ENCODE measurements at regions not wholly inside any gene's neighbourhood (a gene's known extent, or its start where the extent isn't known, plus 50 kb on each side); places are given as distances from the start of the nearest gene placed in this dataset.

DNA sequence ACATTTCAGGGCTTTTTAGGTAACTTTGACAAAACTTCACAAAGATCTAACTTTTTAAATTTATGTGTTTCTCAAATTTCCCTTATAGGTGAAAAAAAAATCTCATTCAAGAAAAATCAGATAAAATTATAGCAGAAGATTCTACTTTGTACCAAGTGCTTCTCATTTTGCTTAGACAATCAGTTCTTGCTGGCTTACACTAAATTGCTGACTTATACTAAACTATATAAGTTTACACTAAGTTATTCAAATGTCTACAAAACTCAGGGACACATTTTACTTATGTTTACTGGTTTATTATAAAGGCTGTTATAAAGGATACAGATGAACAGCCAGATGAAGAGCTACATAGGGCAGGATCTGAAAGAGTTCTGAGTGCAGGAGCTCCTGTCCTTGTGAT is 195.1 kb downstream of the ZPLD1 start:
- Mint-ChIP-seq H3K27ac (no peak overlapping the region), H3K4me3 (no peak overlapping the region), H3K36me3 (no peaks in the 10 kb centered on the region), H3K4me1 (no peaks in the 10 kb centered on the region), H3K27me3 (no peaks in the 10 kb centered on the region), H3K9me3 (peaks cover 0 to 6% (median 0%) of the 10 kb centered on the region in 8 donors)
- Histone ChIP-seq H3K27ac (ENCODE audit: low read depth, low read length) (no peak overlapping the region), H3K9me3 (ENCODE audit: control insufficient read depth in 1 of 2, low read length in 2 of 2) (no peaks in the 10 kb centered on the region), H3K27me3 (ENCODE audit: insufficient read depth, low read length) (no peaks in the 10 kb centered on the region), H3K4me1 (ENCODE audit: insufficient read depth, low read length) (no peaks in the 10 kb centered on the region), H3K36me3 (ENCODE audit: insufficient read depth, low read length) (no peaks in the 10 kb centered on the region), H3K4me3 (ENCODE audit: low read length in 2 of 2) (no peak overlapping the region)
- intact Hi-C loops (cut with micrococcal nuclease), result no loop called here
- CTCF ChIA-PET (ENCODE audit: partially characterized antibody), result no interaction called here
- POLR2A ChIA-PET (ENCODE audit: partially characterized antibody), result no interaction called here
- DNase-seq, result no peak

DNA sequence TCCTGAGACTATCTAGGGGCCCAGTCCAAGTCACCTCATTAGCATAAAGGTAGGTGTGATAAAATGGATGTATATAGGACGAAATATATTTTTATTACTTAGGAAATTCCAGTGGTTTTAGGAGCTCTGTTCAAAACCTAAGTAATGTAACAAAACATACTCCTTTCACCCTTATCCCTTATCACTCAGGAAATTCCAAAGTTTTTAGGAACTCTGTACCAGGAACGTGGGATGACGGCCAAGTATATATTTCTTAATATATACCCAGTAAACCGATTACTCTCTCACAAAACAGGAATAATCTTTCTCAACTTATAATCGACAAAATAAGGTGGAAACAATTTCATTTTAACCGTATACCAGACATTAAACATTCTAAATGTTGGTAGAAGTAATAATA is 195.7 kb downstream of the ZPLD1 start:
- Histone ChIP-seq H3K9me3 (ENCODE audit: control insufficient read depth in 1 of 2, low read length in 2 of 2) (no peaks in the 10 kb centered on the region), H3K4me1 (ENCODE audit: insufficient read depth, low read length) (no peaks in the 10 kb centered on the region), H3K27ac (ENCODE audit: low read depth, low read length) (no peak overlapping the region), H3K4me3 (ENCODE audit: low read length in 2 of 2) (no peak overlapping the region), H3K36me3 (ENCODE audit: insufficient read depth, low read length) (no peaks in the 10 kb centered on the region), H3K27me3 (ENCODE audit: insufficient read depth, low read length) (no peaks in the 10 kb centered on the region)
- no peaks in the 10 kb centered on the region for H3K27me3 Mint-ChIP-seq
- no peaks in the 10 kb centered on the region for H3K36me3 Mint-ChIP-seq
- H3K4me3 Mint-ChIP-seq, result no peak overlapping the region
- no peak overlapping the region for H3K27ac Mint-ChIP-seq
- ChIA-PET CTCF (ENCODE audit: partially characterized antibody) (no interaction called here), POLR2A (ENCODE audit: partially characterized antibody) (no interaction called here)
- DNase-seq, result no peak
- H3K4me1 Mint-ChIP-seq, result no peaks in the 10 kb centered on the region
- intact Hi-C loops (cut with micrococcal nuclease), result no loop called here
- peaks cover 0 to 4% (median 0%) of the 10 kb centered on the region in 8 donors for H3K9me3 Mint-ChIP-seq

DNA sequence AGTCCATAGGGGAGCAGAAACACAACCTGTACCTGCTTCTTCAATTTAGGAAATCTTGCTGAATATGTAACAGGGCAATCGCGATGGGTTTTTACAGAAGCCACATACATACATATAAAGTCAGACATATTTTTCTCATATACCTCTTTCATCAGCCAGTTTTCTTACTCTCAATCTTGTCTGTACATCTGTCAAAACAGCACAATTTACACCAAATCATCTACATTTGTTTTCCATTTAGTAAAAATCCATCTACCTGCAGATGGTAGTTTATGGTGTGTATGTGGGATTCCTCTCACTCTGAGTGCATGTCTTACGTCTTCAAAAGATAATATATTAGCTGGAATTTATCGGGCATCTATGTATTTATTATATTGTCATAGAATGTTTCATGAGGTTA is 208.7 kb downstream of the ZPLD1 start:
- ChIA-PET POLR2A (ENCODE audit: partially characterized antibody) (no interaction called here), CTCF (ENCODE audit: partially characterized antibody) (no interaction called here)
- Histone ChIP-seq H3K4me1 (ENCODE audit: insufficient read depth, low read length) (no peaks in the 10 kb centered on the region), H3K36me3 (ENCODE audit: insufficient read depth, low read length) (no peaks in the 10 kb centered on the region), H3K27ac (ENCODE audit: low read depth, low read length) (no peak overlapping the region), H3K9me3 (ENCODE audit: control insufficient read depth in 1 of 2, low read length in 2 of 2) (no peaks in the 10 kb centered on the region), H3K4me3 (ENCODE audit: low read length in 2 of 2) (no peak overlapping the region), H3K27me3 (ENCODE audit: insufficient read depth, low read length) (no peaks in the 10 kb centered on the region)
- H3K9me3 Mint-ChIP-seq, result peaks cover 0 to 5% (median 0%) of the 10 kb centered on the region in 8 donors
- no peaks in the 10 kb centered on the region for H3K27me3 Mint-ChIP-seq
- H3K36me3 Mint-ChIP-seq, result no peaks in the 10 kb centered on the region
- no peak overlapping the region for H3K27ac Mint-ChIP-seq
- H3K4me3 Mint-ChIP-seq, result no peak overlapping the region
- intact Hi-C loops (cut with micrococcal nuclease), result no loop called here
- H3K4me1 Mint-ChIP-seq, result no peaks in the 10 kb centered on the region
- no peak for DNase-seq

DNA sequence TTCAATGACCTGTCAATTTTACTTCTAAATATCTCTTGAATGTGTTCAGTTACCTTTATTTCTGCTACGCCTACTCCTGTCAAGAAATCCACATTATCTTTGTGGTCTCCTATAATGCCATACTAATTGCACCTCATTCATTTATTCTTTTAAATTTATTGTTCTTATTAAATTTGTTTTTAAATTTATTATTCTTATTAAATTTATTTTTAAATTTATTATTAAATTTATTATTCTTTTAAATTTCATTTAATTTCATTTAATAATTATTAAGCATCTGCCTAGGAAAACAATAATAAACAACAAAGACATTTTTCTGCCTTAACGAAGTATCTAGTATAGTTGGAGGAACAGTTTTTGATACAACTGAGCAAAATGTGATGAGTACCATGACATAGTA is 211.7 kb downstream of the ZPLD1 start:
- Histone ChIP-seq H3K4me1 (ENCODE audit: insufficient read depth, low read length) (no peaks in the 10 kb centered on the region), H3K27ac (ENCODE audit: low read depth, low read length) (no peak overlapping the region), H3K36me3 (ENCODE audit: insufficient read depth, low read length) (no peaks in the 10 kb centered on the region), H3K9me3 (ENCODE audit: control insufficient read depth in 1 of 2, low read length in 2 of 2) (no peaks in the 10 kb centered on the region), H3K27me3 (ENCODE audit: insufficient read depth, low read length) (no peaks in the 10 kb centered on the region), H3K4me3 (ENCODE audit: low read length in 2 of 2) (no peak overlapping the region)
- DNase-seq, result no peak
- Mint-ChIP-seq H3K4me3 (no peak overlapping the region), H3K9me3 (peaks cover 0 to 2% (median 0%) of the 10 kb centered on the region in 8 donors), H3K27ac (no peak overlapping the region), H3K4me1 (no peaks in the 10 kb centered on the region), H3K27me3 (peaks cover 0 to 4% of the 10 kb centered on the region in 2 donors), H3K36me3 (no peaks in the 10 kb centered on the region)
- CTCF ChIA-PET (ENCODE audit: partially characterized antibody), result interaction anchor here (1.6 kb wide), 1 partner anchor 27 kb away, joined by 6 read pairs; no protein-coding TSS in a partner anchor
- POLR2A ChIA-PET (ENCODE audit: partially characterized antibody), result no interaction called here
- intact Hi-C loops (cut with micrococcal nuclease), result no loop called here

DNA sequence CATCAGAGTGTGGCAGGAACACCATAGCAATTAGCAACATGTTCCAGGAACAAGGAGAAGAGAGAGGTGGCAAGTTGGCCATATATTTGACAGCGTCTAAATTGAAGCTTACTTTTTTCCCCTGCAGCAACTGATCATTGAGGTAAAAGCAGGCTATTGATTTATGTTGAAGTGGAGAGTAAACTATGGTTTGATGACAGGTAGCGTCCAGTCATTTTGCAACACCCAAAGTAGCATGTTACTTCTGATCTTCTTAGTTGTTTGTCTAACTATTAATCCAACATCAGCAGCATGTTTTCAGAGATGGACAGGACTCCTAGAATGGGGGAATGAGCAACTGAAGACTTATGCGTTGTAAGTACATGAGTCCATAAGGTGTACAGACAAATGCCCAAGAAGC is 225.8 kb downstream of the ZPLD1 start:
- intact Hi-C loops (cut with micrococcal nuclease), result no loop called here
- Mint-ChIP-seq H3K36me3 (no peaks in the 10 kb centered on the region), H3K27me3 (peaks cover 3 to 10% of the 10 kb centered on the region in 2 donors), H3K4me3 (no peak overlapping the region), H3K27ac (no peak overlapping the region), H3K4me1 (no peaks in the 10 kb centered on the region), H3K9me3 (peaks cover 0 to 2% (median 0%) of the 10 kb centered on the region in 8 donors)
- Histone ChIP-seq H3K27me3 (ENCODE audit: insufficient read depth, low read length) (no peaks in the 10 kb centered on the region), H3K36me3 (ENCODE audit: insufficient read depth, low read length) (no peaks in the 10 kb centered on the region), H3K4me3 (ENCODE audit: low read length in 2 of 2) (no peak overlapping the region), H3K4me1 (ENCODE audit: insufficient read depth, low read length) (no peaks in the 10 kb centered on the region), H3K27ac (ENCODE audit: low read depth, low read length) (no peak overlapping the region), H3K9me3 (ENCODE audit: control insufficient read depth in 1 of 2, low read length in 2 of 2) (no peaks in the 10 kb centered on the region)
- ChIA-PET CTCF (ENCODE audit: partially characterized antibody) (interaction anchor here (3.1 kb wide), 1 partner anchor 11 kb away, joined by 15 read pairs; no protein-coding TSS in a partner anchor), POLR2A (ENCODE audit: partially characterized antibody) (no interaction called here)
- DNase-seq, result no peak

DNA sequence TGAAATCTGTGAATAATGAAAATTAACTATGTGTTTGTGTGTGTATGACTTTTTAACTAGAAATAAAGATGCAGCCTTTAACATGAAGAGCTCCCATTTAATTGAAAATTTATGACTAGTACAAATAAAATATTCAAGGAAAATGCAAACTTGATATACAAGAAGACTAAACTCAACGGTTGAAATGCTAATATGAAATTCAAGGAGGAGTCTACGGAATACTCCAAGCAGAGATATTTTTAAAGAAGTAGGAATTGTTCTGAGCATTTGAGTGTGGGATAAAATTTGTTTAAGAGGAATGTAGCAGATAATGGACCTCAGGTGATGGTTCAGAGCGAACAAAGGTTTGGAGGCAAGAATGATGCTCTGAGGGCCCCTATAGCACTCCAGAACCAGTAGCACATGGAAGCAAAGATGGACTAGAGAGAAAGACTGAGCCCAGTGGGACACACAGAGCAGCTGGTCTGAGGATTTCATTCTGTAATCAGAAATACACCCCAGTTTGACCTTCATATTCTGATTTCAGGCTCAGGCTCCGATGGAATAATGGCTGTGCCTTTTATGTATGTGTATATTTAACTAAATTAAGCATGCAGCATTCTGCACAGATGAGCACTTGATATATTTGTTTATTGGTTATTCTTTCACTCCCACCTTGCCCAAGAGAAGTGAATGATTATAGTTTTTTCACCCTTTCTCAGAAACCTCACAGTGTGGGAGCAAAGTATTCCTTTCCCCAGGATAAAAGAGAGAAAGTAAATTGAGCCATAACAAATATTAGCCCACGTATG is 227.1 kb downstream of the ZPLD1 start:
- Histone ChIP-seq H3K36me3 (ENCODE audit: insufficient read depth, low read length) (no peaks in the 10 kb centered on the region), H3K4me1 (ENCODE audit: insufficient read depth, low read length) (no peaks in the 10 kb centered on the region), H3K27me3 (ENCODE audit: insufficient read depth, low read length) (no peaks in the 10 kb centered on the region), H3K9me3 (ENCODE audit: control insufficient read depth in 1 of 2, low read length in 2 of 2) (no peaks in the 10 kb centered on the region), H3K27ac (ENCODE audit: low read depth, low read length) (no peak overlapping the region), H3K4me3 (ENCODE audit: low read length in 2 of 2) (no peak overlapping the region)
- no peaks in the 10 kb centered on the region for H3K36me3 Mint-ChIP-seq
- no peak for DNase-seq
- peaks cover 3 to 13% of the 10 kb centered on the region in 2 donors for H3K27me3 Mint-ChIP-seq
- POLR2A ChIA-PET (ENCODE audit: partially characterized antibody), result no interaction called here
- H3K4me1 Mint-ChIP-seq, result no peaks in the 10 kb centered on the region
- intact Hi-C loops (cut with micrococcal nuclease), result no loop called here
- H3K4me3 Mint-ChIP-seq, result no peak overlapping the region
- H3K9me3 Mint-ChIP-seq, result peaks cover 0 to 2% (median 0%) of the 10 kb centered on the region in 8 donors
- no peak overlapping the region for H3K27ac Mint-ChIP-seq
- CTCF ChIA-PET (ENCODE audit: partially characterized antibody), result interaction anchor here (3.1 kb wide), 1 partner anchor 10 kb away, joined by 15 read pairs; no protein-coding TSS in a partner anchor

DNA sequence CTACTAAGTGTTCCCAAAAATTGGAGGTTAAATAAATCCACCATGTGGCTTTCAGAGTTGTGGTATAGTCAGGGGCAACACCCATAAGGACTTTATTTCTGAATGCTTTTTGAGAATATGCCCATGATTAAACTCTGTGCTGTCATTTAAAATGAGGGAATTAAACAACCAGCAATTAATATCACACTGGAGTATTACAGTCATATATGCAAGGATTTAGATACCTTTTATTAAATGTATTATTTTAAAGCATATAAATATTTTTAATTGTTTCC is 227.6 kb downstream of the ZPLD1 start:
- Mint-ChIP-seq H3K36me3 (no peaks in the 10 kb centered on the region), H3K4me1 (no peaks in the 10 kb centered on the region), H3K4me3 (no peak overlapping the region), H3K27ac (no peak overlapping the region), H3K27me3 (peaks cover 3 to 15% of the 10 kb centered on the region in 2 donors), H3K9me3 (no peaks in the 10 kb centered on the region)
- ChIA-PET CTCF (ENCODE audit: partially characterized antibody) (interaction anchor here (3.1 kb wide), 1 partner anchor 9 kb away, joined by 15 read pairs; no protein-coding TSS in a partner anchor), POLR2A (ENCODE audit: partially characterized antibody) (no interaction called here)
- DNase-seq, result no peak
- Histone ChIP-seq H3K4me3 (ENCODE audit: low read length in 2 of 2) (no peak overlapping the region), H3K9me3 (ENCODE audit: control insufficient read depth in 1 of 2, low read length in 2 of 2) (no peaks in the 10 kb centered on the region), H3K4me1 (ENCODE audit: insufficient read depth, low read length) (no peaks in the 10 kb centered on the region), H3K36me3 (ENCODE audit: insufficient read depth, low read length) (no peaks in the 10 kb centered on the region), H3K27me3 (ENCODE audit: insufficient read depth, low read length) (no peaks in the 10 kb centered on the region), H3K27ac (ENCODE audit: low read depth, low read length) (no peak overlapping the region)
- intact Hi-C loops (cut with micrococcal nuclease), result no loop called here
